SHP77 (cell line): ENCODE measurements at regions not wholly inside any gene's neighbourhood (a gene's known extent, or its start where the extent isn't known, plus 50 kb on each side); places are given as distances from the start of the nearest gene placed in this dataset.
A peak's percentile ranks its signal among the peaks of the same experiment; 100 is the strongest.

Experiments
- DNase-seq, 2 experiments: peaks; one replicate each; lab custom pipeline; 2025; lab: John Stamatoyannopoulos, UW

- DNase-seq: no peak
These were observed 440.9 kb upstream of the MAF start for GRCh38 chr16:80041410-80041809.

- DNase-seq: no peak
These were observed 440.3 kb upstream of the MAF start for GRCh38 chr16:80040814-80041213.

DNA sequence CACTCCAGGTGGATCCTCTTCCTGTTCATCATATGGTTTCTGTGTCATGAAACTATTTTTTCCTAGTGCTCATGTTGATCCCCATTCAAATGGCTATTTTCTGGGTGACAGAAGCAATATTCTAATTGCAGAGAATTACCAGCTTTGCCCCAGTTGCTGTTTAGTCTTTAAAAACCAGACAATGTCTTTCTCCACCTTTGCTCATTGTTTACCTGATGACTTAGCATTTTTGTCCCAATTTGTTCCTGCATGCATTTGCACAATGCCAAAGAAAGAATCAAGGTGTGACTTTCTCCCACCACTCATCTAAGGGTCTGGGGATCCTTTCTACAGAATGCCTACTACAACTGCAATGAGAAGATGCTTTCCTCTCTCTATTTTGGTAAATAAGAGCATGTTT is 439.9 kb upstream of the MAF start:
- DNase-seq: no peak

GRCh38 chr16:80039777-80040176 is 439.2 kb upstream of the MAF start:
- DNase-seq: no peak

- no peak for DNase-seq
These were observed 438.0 kb upstream of the MAF start for GRCh38 chr16:80038566-80038965.

DNA sequence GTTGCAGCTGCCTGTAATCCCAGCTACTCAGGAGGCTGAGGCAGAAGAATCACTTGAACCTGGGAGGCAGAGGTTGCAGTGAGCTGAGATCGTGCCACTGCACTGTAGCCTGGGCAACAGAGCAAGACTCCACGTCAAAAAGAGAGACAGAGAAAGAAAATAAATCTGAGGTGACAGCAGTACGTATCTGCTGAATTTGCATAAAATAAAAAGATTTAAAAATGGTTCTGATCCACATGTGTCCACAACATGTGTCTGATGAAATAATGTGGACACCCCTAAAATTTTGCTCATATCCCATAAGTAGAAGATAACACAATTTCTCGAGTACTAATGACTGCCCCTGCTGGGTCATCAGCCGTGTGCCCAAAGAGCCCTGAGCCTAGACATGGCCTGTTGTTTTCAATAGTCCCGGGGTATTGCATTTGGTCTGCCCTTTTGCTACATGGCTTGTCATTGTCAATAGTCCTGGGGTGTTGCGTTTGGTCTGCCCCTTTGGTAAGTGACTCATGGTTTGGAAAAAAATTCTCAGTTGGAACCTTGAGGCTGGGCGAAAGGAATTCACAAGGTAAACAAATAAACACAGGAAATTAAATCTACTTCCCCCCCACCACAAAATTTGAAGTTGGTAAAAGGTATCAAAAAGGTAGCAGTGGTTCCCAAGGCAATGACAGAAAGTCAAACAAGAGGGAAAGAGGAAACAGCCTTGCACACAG is 434.6 kb upstream of the MAF start:
- DNase-seq: no peak

GRCh38 chr16:80034469-80034826 is 433.9 kb upstream of the MAF start:
- no peak for DNase-seq

GRCh38 chr16:80033783-80034468 is 433.4 kb upstream of the MAF start:
- DNase-seq: no peak

- DNase-seq: no peak
These were observed 429.4 kb upstream of the MAF start for GRCh38 chr16:80029761-80030481.

DNA sequence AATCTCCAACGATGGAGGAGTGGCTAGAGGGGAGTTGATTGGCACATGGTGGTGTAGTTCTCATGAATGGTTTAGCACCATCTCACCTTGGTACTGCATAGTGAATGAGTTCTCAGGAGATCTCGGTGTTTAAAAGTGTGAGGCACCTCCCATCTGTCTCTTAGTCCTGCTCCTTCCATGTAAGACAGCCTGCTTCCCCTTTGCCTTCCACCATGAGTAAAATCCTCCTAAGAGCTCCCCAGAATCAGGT is 428.8 kb upstream of the MAF start:
- DNase-seq: no peak

DNA sequence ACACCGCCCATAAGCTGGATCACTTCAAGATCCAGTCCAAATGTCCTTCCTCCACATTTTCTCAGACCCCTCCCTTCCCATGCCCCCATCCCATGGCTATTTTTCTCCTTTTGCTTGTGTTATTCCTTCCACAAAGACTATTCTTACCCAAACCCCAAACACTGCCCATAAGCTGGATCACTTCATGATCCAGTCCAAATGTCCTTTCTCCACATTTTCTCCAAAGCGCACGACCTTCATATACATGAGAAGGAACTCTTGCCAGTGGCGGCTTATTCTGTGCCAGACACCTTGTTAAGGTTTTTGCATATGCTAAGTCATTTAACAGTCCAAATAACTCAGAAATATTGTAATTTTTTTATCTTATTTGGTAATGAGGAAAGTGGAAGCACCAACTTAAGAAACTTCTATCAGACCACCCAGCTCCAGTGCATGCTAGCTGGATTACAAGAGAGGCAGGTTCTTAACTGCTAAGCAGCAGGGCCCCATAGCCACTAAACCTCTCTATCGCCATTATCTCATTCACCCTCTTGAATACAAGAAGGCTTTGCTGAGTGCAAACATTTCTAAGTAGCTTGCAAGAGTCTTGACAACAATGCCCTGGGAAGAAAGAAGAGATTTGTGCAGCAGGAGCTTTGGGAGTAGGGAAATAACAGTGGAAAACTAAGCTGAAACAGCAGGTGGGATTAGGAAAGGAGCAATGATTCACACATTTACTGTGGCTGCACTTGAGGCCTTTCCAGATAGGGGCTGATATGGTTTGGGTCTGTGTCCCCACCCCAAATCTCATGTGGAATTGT is 428.2 kb upstream of the MAF start:
- no peak for DNase-seq

DNA sequence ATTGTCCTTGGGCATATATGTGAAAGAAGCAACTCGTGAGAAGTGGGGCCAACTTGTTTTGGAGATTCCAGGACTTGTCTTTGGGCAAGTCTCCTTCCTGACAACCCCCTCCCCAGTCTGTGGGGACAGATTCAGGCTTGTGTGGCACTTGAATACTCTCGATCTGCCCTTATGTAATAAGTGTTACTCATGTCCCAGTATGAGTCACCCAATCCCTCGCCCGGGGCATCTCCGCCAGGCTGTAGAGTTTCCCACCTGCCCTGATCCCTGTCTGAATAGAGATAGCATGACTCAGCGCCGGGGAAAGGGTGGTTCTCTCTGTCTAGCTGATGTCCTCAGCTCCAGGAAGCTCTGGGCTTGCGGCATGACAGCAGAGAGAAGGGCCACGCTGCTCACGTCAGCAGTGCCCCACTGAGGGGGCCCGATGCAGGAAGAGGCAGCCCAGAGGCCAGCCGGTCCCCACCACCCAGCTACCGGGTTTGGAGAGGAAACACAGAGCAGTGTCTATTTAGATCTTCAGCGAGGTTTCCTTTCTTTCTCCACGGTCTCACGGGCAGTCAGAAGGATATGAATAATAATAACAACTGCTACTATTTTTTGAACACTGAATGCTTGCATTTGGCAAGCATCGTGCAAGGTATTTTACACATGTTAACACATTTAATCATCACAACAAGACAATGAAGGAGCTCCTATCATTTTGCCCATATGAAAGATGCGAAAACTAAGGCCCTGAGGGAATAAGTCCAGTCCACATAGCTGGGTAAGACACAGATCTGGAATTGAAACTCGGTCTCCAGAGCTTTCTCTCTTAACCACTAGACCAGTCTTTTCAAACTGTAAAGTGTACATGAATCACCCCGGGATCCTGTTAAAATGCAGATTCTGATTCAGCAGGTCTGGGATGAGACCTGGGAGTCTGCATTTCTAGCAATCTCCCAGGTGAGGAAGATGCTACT is 426.7 kb upstream of the MAF start:
- DNase-seq: peak; percentile 83 to 92

DNA sequence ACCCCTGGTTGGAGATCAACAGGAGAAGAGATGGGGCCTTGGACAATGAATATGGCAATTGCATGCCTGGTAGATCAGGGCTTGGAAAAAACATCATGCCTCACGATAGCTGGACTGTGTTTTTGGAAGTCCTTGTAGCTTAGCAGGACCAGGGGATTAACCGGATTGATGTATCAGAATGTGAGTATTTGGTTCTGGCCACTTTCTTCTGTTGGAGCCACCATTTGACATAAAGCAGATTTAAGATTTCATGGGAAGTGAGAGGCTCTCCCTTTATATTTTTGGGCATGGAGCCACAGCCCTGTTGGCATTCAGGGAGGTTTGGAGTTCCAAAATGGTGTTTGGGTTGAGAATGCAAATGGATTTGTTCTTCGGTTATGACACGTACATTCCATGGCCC is 424.7 kb upstream of the MAF start:
- no peak for DNase-seq

DNA sequence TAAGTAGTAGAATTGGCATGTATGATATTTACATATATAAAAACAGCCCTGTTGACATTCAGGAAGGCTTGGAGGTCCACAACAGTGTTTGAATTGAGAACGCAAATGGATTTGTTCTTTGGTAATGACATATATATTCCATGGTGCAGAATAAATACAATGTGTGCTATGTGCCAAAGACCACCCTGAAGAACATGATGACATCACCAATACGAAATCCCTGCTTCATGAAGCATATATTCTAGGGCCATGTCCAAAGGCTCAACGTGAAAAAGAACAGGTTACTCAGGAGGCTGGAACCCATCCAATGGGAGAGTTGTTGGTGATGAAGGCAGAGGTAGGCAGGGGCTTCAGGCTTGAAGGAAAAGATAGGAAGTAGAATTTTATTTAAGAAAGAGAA is 423.9 kb upstream of the MAF start:
- DNase-seq: no peak

DNA sequence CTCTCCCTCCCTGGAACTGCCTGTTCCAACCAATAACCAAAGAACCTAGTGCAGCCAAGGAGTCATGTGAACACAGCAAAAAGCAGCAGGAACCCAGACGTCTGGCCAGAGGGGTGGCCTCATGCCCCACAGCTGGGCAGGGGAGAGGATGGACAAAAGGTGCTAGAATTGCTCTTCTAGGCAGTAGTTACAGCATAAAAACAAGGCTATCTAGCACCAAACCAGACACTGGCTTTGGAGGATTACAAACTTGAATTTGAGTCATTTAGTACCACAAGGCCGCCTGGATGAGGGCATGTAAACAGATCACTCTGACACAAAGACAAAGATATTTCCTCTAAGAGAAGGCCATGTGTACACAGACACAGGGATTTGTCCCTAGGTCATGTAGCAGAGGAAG is 423.3 kb upstream of the MAF start:
- no peak for DNase-seq

DNA sequence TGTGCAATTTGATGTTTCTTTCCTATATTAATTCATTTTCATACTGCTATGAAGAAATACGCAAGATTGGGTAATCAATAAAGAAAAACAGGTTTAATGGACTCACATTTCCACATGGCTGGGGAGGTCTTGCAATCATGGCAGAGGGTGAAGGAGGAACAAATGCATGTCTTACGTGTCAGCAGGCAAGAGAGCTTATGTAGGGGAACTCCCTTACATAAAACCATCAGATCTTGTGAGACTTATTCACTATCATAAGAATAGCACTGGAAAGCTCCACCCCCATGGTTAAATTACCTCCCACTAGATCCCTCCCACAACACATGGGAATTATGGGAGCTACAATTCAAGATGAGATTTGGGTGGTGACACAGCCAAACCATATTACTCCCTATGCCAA is 418.9 kb upstream of the MAF start:
- DNase-seq: no peak

GRCh38 chr16:80018466-80018865 is 417.9 kb upstream of the MAF start:
- no peak for DNase-seq

DNA sequence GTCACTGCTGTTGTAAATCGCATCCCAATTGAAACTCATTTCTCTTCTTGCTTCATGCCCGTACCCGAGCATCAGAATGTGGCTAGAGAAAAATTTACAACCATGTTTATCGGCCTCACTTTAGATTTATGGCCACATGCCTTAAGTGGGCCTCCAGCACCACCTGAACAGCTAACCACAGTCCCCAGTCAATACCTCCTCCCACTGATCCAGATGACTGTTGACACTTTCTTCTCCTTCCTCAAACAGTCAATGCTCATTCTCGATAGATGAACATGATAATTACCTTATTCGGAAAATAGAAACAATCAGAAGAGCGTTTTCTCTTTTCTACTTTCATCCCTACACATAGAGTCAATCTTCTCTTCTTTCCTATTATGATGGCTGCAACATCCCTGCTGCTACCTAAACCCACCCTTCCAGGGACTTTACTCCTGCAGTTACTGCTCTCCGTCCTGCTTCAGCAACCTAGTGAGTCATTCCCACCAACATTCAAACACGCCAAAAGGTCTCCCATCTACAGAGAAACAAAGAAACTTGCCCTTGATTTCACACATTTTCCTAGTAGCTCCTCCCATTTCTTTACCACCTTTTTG is 416.3 kb upstream of the MAF start:
- no peak for DNase-seq

DNA sequence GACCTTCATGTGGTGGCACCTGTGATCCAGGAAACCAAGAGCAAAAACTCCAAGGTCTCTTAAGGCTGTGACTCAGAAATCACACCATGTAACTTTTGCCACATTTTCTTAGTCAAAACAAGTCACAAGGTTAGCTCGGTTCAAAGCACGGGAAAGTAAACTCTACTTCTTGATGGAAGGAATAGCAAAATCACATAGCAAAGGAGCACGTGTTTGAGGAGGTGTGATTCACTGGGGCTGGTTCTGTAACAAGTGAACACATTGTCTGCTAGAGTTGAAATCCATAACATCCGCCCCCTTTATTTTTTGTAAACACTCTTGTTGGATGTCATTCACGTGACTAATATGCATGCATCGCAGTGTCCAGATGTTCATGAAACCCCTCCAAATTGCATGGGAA is 415.0 kb upstream of the MAF start:
- DNase-seq: no peak

DNA sequence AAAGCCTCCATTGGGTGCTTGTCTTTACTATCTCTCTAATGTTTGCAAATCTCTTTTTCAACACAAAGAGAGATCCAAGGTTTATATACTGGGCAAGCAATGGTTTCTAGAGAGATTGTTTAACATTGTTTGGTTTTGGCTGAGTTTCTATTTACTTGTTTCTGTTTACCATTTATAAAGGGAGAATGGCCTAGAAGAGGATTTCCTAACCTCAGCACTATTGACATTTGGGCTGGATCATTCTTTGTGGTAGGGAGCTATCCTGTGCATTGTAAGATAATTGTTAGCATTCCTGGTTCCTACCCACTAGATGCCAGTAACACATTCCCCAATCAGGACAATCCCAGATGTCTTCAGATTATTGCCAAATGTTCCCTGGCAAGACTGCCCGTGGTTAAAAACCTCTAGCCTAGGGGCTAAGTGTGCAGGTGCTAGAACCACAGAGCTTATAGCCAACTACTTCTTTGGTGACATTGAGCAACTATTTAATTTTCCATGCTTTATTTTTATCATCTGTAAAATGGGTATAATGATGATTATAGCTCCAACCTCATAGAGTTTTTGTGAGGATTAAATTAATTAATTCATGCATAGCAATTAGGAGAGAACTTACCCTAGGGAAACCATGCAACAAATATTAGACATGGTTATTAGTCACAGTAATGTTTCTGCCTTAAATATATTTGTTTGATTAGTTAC is 413.9 kb upstream of the MAF start:
- DNase-seq: no peak

GRCh38 chr16:80012586-80012985 is 412.0 kb upstream of the MAF start:
- no peak for DNase-seq
